IgD-negative memory B cell (primary cell): ENCODE measurements at regions not wholly inside any gene's neighbourhood (a gene's known extent, or its start where the extent isn't known, plus 50 kb on each side); places are given as distances from the start of the nearest gene placed in this dataset.
A peak's percentile ranks its signal among the peaks of the same experiment; 100 is the strongest.

Source experiments
- H3K27ac Mint-ChIP-seq, 3 donors: one replicate each; pipeline ENCODE4 v1.8.0; 2020 to 2022; ENCODE audit warnings: mild to moderate bottlenecking in 3 of 3, mixed read lengths in 3 of 3, moderate library complexity in 1 of 3
- H3K27me3 Mint-ChIP-seq: one replicate; pipeline ENCODE4 v1.8.0; 2021; ENCODE audit warnings: mixed read lengths
- H3K36me3 Mint-ChIP-seq: one replicate; pipeline ENCODE4 v1.8.0; 2020; ENCODE audit warnings: mild to moderate bottlenecking, mixed read lengths
- H3K4me1 Mint-ChIP-seq, 3 donors: one replicate each; pipeline ENCODE4 v1.8.0; 2020 to 2022; ENCODE audit warnings: mixed read lengths in 3 of 3, mild to moderate bottlenecking in 1 of 3
- H3K4me3 Mint-ChIP-seq, 4 donors: one replicate each; pipeline ENCODE4 v1.8.0; 2020 to 2022; ENCODE audit warnings: mild to moderate bottlenecking in 4 of 4, mixed read lengths in 4 of 4, moderate library complexity in 3 of 4
- H3K9me3 Mint-ChIP-seq, 3 donors: one replicate each; pipeline ENCODE4 v1.8.0; 2020 to 2021; ENCODE audit warnings: mixed read lengths in 3 of 3, mild to moderate bottlenecking in 1 of 3

DNA sequence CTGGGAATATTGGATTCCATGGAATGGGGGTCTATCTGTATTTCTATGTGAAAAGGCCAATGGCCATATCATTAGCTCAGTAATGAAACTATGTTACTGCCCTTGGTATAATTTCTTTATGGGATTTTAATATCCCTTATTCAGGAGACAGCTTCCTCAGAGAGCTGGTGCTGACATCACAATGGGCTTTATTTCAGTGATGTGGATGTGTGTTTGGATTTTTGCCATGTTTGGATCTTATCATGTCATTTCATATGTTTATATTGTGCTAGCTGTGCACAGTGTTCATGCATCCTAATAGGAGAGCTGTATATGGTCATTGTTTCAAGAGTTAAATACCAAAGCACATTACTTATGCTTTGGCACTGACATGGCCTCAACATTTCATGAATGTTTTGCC, 806.1 kb upstream of the MAP3K7 start:
- no peaks in the 10 kb centered on the region for H3K4me1 Mint-ChIP-seq
- peaks cover 5 to 31% (median 9%) of the 10 kb centered on the region in 3 donors for H3K9me3 Mint-ChIP-seq
- no peak overlapping the region for H3K27ac Mint-ChIP-seq
- H3K36me3 Mint-ChIP-seq: no peaks in the 10 kb centered on the region
- no peak overlapping the region for H3K4me3 Mint-ChIP-seq
- no peaks in the 10 kb centered on the region for H3K27me3 Mint-ChIP-seq

- H3K9me3 Mint-ChIP-seq: peaks cover 6 to 20% (median 7%) of the 10 kb centered on the region in 3 donors
- no peaks in the 10 kb centered on the region for H3K36me3 Mint-ChIP-seq
- no peak overlapping the region for H3K4me3 Mint-ChIP-seq
- H3K4me1 Mint-ChIP-seq: no peaks in the 10 kb centered on the region
- no peaks in the 10 kb centered on the region for H3K27me3 Mint-ChIP-seq
- H3K27ac Mint-ChIP-seq: no peak overlapping the region
Measured at GRCh38 chr6:91387290-91388059, 800.6 kb upstream of the MAP3K7 start.

- H3K36me3 Mint-ChIP-seq: no peaks in the 10 kb centered on the region
- H3K27me3 Mint-ChIP-seq: no peaks in the 10 kb centered on the region
- no peaks in the 10 kb centered on the region for H3K4me1 Mint-ChIP-seq
- H3K27ac Mint-ChIP-seq: no peak overlapping the region
- H3K4me3 Mint-ChIP-seq: no peak overlapping the region
- H3K9me3 Mint-ChIP-seq: peaks cover 6 to 20% (median 7%) of the 10 kb centered on the region in 3 donors
Measured at GRCh38 chr6:91386204-91386603, 799.3 kb upstream of the MAP3K7 start.

GRCh38 chr6:91383207-91383606, 796.3 kb upstream of the MAP3K7 start:
- no peaks in the 10 kb centered on the region for H3K36me3 Mint-ChIP-seq
- H3K4me3 Mint-ChIP-seq: no peak overlapping the region
- peaks cover 0 to 7% (median 4%) of the 10 kb centered on the region in 3 donors for H3K9me3 Mint-ChIP-seq
- no peaks in the 10 kb centered on the region for H3K27me3 Mint-ChIP-seq
- no peaks in the 10 kb centered on the region for H3K4me1 Mint-ChIP-seq
- no peak overlapping the region for H3K27ac Mint-ChIP-seq

- H3K4me3 Mint-ChIP-seq: no peak overlapping the region
- no peaks in the 10 kb centered on the region for H3K4me1 Mint-ChIP-seq
- H3K27ac Mint-ChIP-seq: peak overlapping the region in 1 of 3 donors; percentile 67
- H3K36me3 Mint-ChIP-seq: no peaks in the 10 kb centered on the region
- no peaks in the 10 kb centered on the region for H3K27me3 Mint-ChIP-seq
- peaks cover 1 to 4% (median 2%) of the 10 kb centered on the region in 3 donors for H3K9me3 Mint-ChIP-seq
Measured at GRCh38 chr6:91376686-91377085, 789.8 kb upstream of the MAP3K7 start.

DNA sequence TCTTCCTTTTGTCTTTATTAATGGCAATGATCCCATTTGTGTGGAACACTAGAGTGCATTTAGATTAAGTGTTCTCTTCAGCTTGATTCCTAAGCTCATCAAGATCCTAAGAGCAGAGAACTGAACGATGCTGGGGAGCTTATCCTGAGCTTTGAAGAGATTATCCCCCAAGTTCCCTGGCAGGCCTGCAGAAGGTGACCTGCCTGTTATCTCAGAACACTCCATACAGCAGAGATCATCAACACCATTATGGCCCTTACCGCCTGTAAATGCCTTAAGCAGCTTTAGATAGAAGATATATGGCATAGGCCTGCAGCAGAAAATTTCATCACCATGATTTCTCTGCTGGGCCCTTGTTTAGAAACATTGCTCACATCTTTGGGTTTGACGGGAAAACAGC, 779.9 kb upstream of the MAP3K7 start:
- Mint-ChIP-seq H3K27me3 (no peaks in the 10 kb centered on the region), H3K9me3 (peaks cover 0 to 4% (median 0%) of the 10 kb centered on the region in 3 donors), H3K36me3 (peaks cover 2% of the 10 kb centered on the region), H3K4me1 (peaks cover 0 to 2% (median 0%) of the 10 kb centered on the region in 3 donors), H3K4me3 (no peak overlapping the region), H3K27ac (no peak overlapping the region)

- no peaks in the 10 kb centered on the region for H3K27me3 Mint-ChIP-seq
- H3K9me3 Mint-ChIP-seq: peaks cover 0 to 2% (median 0%) of the 10 kb centered on the region in 3 donors
- H3K4me1 Mint-ChIP-seq: no peaks in the 10 kb centered on the region
- no peaks in the 10 kb centered on the region for H3K36me3 Mint-ChIP-seq
- H3K27ac Mint-ChIP-seq: no peak overlapping the region
- no peak overlapping the region for H3K4me3 Mint-ChIP-seq
Measured at GRCh38 chr6:91358986-91359385, 772.1 kb upstream of the MAP3K7 start.

DNA sequence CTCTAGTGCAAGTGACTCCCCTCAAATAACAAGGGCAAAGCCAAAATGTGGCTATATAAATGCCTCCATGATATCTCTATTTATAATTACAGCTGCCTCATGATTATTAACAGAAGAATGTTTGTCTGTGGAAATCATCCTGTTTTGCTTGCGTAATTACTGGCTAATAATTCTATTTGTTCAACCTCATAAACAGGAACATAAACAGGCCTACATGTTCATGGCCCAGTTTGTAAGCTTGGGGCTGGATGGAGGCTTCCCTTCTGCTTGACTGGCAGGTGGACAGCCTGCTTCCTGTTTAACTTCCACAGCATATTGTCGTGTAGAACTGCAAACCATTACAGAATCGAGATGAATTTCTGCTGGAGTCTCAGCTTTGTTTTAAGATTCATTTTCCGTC, 766.0 kb upstream of the MAP3K7 start:
- Mint-ChIP-seq H3K4me3 (no peak overlapping the region), H3K4me1 (no peaks in the 10 kb centered on the region), H3K9me3 (peaks cover 0 to 4% (median 2%) of the 10 kb centered on the region in 3 donors), H3K27me3 (no peaks in the 10 kb centered on the region), H3K36me3 (no peaks in the 10 kb centered on the region), H3K27ac (no peak overlapping the region)

- Mint-ChIP-seq H3K4me1 (no peaks in the 10 kb centered on the region), H3K27ac (no peak overlapping the region), H3K4me3 (no peak overlapping the region), H3K9me3 (peaks cover 0 to 4% (median 0%) of the 10 kb centered on the region in 3 donors), H3K36me3 (no peaks in the 10 kb centered on the region), H3K27me3 (no peaks in the 10 kb centered on the region)
Measured at GRCh38 chr6:91352321-91352720, 765.4 kb upstream of the MAP3K7 start.

DNA sequence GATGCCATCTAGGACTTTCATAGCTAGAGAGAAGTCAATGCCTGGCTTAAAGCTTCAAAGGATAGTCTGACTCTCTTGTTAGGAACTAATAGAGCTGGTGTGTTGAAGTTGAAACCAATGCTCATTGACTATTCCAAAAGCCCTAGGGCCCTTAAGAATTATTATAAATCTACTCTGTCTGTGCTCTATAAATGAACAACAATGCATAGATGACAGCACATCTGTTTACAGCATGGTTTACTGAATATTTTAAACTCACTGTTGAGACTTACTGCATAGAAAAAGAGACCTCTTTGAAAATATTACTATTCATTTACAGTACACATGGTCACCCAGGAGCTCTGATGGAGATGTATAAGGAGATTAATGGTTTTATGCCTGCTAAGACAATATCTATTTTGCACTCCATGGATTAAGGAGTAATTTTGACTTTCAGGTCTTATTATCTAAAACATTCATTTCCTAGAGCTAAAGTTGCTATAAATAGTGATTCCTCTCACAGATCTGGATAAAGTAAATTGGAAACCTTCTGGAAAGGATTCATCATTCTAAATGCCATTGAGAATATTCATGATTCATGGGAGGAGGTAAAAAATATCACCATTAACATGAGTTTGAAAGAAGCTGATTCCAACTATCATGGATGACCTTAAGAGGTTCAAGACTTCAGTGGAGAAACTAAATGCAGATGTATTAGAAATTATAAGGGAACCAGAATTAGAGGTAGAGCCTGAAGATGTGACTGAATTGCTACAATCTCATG, 763.5 kb upstream of the MAP3K7 start:
- Mint-ChIP-seq H3K4me1 (no peaks in the 10 kb centered on the region), H3K4me3 (no peak overlapping the region), H3K36me3 (no peaks in the 10 kb centered on the region), H3K27ac (no peak overlapping the region), H3K27me3 (no peaks in the 10 kb centered on the region), H3K9me3 (peaks cover 0 to 4% (median 3%) of the 10 kb centered on the region in 3 donors)

DNA sequence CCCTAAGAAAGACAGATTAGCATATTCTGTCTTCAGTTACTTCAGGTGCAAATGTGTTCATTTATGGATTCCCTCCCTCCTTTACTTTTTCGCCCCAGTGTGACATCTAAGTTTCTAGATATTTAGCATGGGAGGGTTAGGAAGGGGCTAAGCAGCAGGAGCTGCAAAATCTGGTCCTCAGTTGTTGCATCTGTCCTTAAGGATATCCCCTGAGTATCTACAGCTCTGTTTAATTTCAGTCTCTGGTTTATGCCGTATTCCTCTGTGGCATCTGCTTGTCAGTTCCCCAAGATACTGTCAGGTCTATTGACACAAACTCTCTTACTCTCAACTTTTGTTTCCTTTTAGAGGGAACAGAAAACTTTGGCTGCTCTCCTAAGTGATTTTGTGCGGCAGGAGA, 754.6 kb upstream of the MAP3K7 start:
- Mint-ChIP-seq H3K36me3 (peaks cover 2% of the 10 kb centered on the region), H3K9me3 (peaks cover 0 to under 1% (median 0%) of the 10 kb centered on the region in 3 donors), H3K4me1 (peaks cover 0 to 3% (median 0%) of the 10 kb centered on the region in 3 donors), H3K27ac (no peak overlapping the region), H3K27me3 (no peaks in the 10 kb centered on the region), H3K4me3 (no peak overlapping the region)

GRCh38 chr6:91340896-91341395, 754.1 kb upstream of the MAP3K7 start:
- no peaks in the 10 kb centered on the region for H3K9me3 Mint-ChIP-seq
- H3K27me3 Mint-ChIP-seq: no peaks in the 10 kb centered on the region
- H3K36me3 Mint-ChIP-seq: peaks cover 2% of the 10 kb centered on the region
- no peak overlapping the region for H3K27ac Mint-ChIP-seq
- H3K4me1 Mint-ChIP-seq: peaks cover 0 to 3% (median 0%) of the 10 kb centered on the region in 3 donors
- H3K4me3 Mint-ChIP-seq: no peak overlapping the region

GRCh38 chr6:91337967-91338366, 751.1 kb upstream of the MAP3K7 start:
- Mint-ChIP-seq H3K4me3 (no peak overlapping the region), H3K27me3 (no peaks in the 10 kb centered on the region), H3K36me3 (peaks cover 2% of the 10 kb centered on the region), H3K4me1 (peaks cover 0 to 3% (median 0%) of the 10 kb centered on the region in 3 donors), H3K27ac (no peak overlapping the region), H3K9me3 (peaks cover 0 to 3% (median 2%) of the 10 kb centered on the region in 3 donors)

DNA sequence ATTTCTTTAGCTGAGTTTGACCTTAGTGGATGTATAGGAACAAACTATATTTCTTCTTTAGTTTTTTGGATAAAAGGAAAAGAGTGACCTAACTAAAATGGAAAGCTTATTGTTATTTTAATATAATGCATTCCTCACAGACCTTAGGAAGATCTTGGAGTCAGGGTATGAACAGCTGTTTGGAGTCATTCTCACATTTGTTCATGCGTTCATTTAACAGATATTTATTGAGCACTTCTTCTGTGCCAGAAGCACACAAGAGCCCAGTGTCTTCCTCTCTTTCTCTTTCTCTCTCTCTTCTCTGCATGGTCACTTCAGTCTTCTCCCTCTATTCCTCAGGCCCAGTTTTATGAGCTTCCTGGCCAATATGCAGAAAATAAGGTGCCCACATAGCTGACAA, 744.0 kb upstream of the MAP3K7 start:
- Mint-ChIP-seq H3K27me3 (no peaks in the 10 kb centered on the region), H3K27ac (no peak overlapping the region), H3K36me3 (no peaks in the 10 kb centered on the region), H3K4me3 (no peak overlapping the region), H3K4me1 (no peaks in the 10 kb centered on the region), H3K9me3 (peaks cover 0 to 3% (median 2%) of the 10 kb centered on the region in 3 donors)

DNA sequence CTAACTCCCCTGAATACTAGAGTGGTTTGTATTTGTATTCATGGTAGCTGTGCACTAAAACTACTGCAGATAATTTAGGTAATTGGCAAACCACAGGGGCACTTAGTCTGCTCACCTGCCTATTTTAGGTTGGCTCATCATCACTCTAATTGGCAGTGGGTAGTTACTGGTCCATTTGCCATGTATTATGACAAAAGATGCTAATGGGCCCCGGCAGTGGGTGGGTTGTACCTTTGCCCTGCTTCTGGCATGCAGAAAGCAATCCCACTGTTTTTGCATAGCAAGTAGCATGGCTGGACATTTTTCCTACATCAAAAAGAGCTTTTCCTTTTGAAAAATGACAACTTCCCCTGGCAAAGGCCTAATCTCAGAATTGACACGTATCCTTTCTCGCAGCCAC, 741.4 kb upstream of the MAP3K7 start:
- Mint-ChIP-seq H3K27ac (no peak overlapping the region), H3K27me3 (no peaks in the 10 kb centered on the region), H3K4me3 (no peak overlapping the region), H3K4me1 (no peaks in the 10 kb centered on the region), H3K36me3 (no peaks in the 10 kb centered on the region), H3K9me3 (no peaks in the 10 kb centered on the region)
